ENCODE measurements at regions not wholly inside any gene's neighbourhood (a gene's known extent, or its start where the extent isn't known, plus 50 kb on each side); places are given as distances from the start of the nearest gene placed in this dataset.

DNA sequence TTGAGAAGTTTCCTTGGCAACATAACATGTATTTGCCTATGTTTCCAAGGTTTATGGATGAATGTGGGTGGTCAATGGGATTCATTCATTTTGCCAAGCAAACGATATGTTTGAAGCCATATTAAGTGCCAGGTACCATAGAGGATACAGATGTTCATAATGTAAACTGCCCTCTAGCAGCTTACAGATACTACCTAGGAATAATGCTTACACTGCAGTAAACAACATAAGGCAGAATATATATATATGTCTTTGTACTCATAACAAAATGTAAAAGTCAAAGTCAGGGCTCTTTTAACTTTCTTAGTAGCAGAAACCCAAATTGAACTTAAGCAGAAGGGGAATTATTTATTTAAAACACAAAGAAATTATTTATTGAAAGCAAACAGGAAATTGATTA is 171.6 kb upstream of the TNP1 start:
- DNase-seq (ENCODE audit: extremely low read depth in 1 of 2, low read depth in 1 of 2): no peak

GRCh38 chr2:217030081-217030480 is 170.2 kb upstream of the TNP1 start:
- DNase-seq (ENCODE audit: extremely low read depth in 1 of 2, low read depth in 1 of 2): no peak

- DNase-seq (ENCODE audit: extremely low read depth in 1 of 2, low read depth in 1 of 2): no peak
Measured at GRCh38 chr2:217028128-217028527, 168.3 kb upstream of the TNP1 start.

GRCh38 chr2:217027414-217027813 is 167.6 kb upstream of the TNP1 start:
- no peak for DNase-seq (ENCODE audit: extremely low read depth in 1 of 2, low read depth in 1 of 2)

DNA sequence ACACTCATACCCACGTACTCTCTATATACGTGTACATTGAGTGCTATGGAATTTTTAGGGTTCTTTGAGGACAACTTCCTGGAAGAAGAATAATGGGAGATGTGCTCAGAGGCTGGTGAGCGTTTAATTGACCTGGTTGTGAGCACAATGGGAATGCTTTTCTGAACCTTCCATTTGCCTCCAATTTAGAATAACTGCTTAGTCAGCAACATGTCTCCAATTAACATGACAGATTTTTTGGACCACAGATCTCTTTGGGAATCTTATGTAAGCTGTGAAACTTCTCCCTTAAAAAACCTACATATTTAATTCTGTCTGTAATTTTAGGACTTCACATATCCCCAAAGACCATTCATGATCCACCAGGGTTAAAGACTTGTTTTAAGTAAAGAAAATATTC is 166.7 kb upstream of the TNP1 start:
- no peak for DNase-seq (ENCODE audit: extremely low read depth in 1 of 2, low read depth in 1 of 2)

GRCh38 chr2:217026161-217026560 is 166.3 kb upstream of the TNP1 start:
- no peak for DNase-seq (ENCODE audit: extremely low read depth in 1 of 2, low read depth in 1 of 2)

DNA sequence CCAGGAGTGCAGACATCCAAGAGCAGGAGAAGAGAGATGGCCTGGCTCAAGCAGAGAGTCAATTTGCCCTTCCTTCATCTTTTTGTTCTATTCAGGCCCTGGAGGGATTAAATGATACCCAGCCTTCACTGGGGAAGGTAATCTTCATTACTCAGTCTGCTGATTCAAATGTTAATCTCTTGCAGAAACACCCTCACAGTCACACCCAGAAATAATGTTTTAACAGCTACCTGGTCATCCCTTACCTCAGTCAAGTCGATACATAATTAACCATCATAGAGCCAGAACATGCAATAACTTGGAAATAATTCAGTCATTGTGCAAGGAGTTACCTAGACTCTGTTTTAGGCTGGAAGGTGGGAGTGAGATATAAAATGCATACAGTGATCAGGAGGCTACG is 163.7 kb upstream of the TNP1 start:
- DNase-seq (ENCODE audit: extremely low read depth in 1 of 2, low read depth in 1 of 2): no peak

- no peak for DNase-seq (ENCODE audit: extremely low read depth in 1 of 2, low read depth in 1 of 2)
Measured at GRCh38 chr2:217017456-217018252, 157.8 kb upstream of the TNP1 start.

- DNase-seq (ENCODE audit: extremely low read depth in 1 of 2, low read depth in 1 of 2): no peak
Measured at GRCh38 chr2:217016796-217017419, 157.0 kb upstream of the TNP1 start.

GRCh38 chr2:217014328-217015105 is 154.7 kb upstream of the TNP1 start:
- DNase-seq (ENCODE audit: extremely low read depth in 1 of 2, low read depth in 1 of 2): no peak

DNA sequence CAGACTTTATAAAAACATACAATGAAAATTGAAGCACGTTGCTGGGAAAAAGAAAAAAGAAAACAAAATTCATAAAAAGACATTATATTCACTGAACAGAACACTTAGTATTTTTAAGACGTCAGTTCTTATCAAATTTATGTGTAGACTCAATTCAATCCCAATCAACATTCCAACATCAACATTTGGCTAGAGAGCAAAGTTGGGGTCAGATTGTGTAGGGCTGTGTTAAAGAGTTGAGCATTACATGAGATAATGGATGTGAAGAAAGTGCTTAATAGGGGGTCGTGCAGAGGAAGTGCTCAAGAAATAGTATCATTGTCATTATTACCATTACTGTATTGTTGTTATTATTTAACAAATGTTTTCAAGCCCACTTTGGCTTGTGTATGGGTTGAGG is 154.1 kb upstream of the TNP1 start:
- DNase-seq (ENCODE audit: extremely low read depth in 1 of 2, low read depth in 1 of 2): no peak

DNA sequence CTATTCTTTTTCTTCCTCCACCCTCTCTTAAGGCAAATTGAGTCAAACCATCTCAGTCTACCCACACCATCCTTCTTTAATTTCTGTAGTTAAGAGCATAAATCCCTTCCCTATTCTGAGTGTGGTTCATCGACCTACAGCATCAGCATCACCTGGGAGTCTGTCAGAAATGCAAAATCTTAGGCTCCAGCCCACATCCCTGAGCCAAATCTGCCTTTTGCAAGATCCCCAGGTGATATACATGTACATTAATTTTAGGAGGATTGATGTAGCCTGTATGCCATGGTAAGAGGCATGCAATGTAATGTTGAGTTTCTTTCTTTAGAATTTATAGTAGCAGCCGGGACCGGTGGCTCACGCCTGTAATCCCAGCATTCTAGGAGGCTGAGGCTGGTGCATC is 151.7 kb upstream of the TNP1 start:
- no peak for DNase-seq (ENCODE audit: extremely low read depth in 1 of 2, low read depth in 1 of 2)

DNA sequence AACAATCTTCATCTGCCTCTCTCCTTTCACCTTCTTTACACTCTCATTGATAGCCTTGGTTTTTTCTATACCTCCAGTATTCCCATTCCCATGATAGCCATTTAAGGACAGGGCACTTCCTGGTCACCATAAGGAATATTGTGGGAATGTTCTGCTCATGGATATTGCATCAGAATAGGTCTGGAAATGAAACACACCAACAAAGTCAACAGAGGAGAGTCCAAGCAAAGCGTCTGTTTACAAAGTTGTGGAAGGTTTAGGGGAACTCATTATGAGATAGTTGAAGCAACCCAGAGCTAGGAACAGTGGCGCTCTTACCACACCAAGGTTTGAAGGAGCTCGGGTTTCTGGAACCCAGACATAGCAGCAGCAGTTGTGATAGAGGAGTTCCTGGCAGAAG is 150.3 kb upstream of the TNP1 start:
- no peak for DNase-seq (ENCODE audit: extremely low read depth in 1 of 2, low read depth in 1 of 2)

- no peak for DNase-seq (ENCODE audit: extremely low read depth in 1 of 2, low read depth in 1 of 2)
Measured at GRCh38 chr2:217008794-217009193, 148.9 kb upstream of the TNP1 start.

- DNase-seq (ENCODE audit: extremely low read depth in 1 of 2, low read depth in 1 of 2): no peak
Measured at GRCh38 chr2:217006217-217006616, 146.4 kb upstream of the TNP1 start.

DNA sequence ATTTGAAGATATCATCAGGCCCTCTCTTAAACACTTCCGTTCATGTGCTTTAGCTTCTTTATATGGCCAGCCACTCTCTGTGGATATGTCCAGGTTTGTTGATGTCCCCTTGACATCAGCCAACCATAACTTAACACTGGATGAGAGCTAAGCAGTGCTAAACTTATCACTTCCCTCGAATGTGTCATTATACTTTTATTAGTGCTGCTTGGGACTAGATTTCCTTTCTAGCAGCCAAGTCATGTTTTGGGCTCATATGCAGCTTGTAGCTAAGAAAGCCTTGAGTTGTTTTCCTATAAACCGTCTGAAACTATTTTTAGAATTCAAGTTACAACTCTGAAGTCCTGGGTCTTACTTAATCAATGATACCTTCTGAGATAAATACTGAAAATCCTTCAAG is 144.8 kb upstream of the TNP1 start:
- no peak for DNase-seq (ENCODE audit: extremely low read depth in 1 of 2, low read depth in 1 of 2)

DNA sequence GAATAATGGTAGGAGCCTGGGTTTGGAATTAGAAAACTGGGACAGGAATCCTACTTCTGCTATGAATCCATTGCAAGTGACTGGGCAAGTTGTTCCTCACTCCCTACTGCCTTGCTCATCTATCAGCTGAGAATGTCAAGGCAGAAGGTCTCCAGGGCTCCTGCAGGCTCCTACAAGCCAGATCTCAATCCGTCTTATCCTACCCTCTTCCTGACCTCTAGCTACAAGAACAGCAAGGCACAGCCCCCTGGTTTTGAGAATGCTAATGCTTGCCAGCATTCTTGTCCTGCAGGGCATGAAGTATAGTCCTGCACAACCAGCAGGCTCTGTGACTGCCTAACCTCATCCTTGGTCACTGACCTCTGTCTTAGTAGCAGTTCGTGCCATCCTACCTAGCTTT is 141.9 kb upstream of the TNP1 start:
- DNase-seq (ENCODE audit: extremely low read depth in 1 of 2, low read depth in 1 of 2): no peak

GRCh38 chr2:217000406-217000805 is 140.5 kb upstream of the TNP1 start:
- no peak for DNase-seq (ENCODE audit: extremely low read depth in 1 of 2, low read depth in 1 of 2)

DNA sequence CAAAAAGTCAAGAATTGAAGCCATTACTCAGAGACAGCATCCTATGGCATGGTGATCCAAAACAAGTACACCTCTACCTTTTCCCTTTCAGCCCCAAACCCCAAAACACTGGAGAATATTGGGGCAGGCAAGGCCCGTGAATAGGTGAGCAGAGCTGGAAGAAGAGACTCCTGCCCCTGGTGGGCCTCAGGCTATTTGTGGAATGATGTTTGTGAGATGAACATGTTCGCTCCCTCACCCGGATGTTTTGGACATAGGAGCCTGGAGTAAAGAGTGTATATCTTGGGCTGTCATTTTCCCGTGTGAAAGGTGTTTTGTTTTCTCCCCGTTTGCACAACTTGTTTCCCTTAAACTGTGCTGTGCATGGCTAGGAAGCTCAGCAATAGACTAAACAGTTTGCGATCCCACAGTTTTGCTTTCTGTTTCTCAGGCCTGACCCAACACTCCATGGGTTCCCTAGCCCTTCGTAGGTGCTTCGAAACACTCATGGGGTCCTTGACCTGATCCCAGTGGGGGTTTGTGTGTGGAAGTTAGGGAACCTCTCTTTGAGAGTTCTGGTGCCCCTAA is 136.5 kb upstream of the TNP1 start:
- DNase-seq (ENCODE audit: extremely low read depth in 1 of 2, low read depth in 1 of 2): no peak

- no peak for DNase-seq (ENCODE audit: extremely low read depth in 1 of 2, low read depth in 1 of 2)
Measured at GRCh38 chr2:216994353-216994854, 134.5 kb upstream of the TNP1 start.

DNA sequence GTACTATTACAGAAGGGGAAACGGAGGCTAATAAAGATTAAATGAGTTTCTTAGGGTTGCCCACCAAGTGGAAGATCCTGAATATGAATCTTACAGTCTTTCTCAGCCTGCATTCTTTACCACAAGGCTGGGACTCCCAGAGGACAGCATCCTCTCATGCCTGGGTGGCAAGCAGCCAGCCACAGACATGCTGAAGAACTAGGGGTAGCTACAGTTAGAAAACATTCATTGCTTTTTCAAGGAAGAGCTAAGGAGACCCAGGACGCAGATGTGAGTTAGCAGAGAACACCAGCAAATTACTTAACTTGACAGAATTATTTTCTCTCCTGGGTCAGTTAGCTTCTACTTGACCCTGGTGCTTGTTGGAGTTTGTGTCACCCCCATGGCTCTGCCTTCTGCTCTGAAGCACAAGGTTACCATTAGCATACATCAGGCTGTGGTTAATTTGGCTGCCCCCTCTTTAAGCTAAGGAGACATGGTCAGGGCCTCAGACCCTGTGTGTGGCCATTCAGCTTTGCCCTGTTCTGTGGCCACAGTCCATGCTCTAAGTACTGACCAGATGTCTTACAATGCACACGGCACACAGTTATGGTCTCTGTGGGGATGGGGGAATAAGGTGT is 132.3 kb upstream of the TNP1 start:
- no peak for DNase-seq (ENCODE audit: extremely low read depth in 1 of 2, low read depth in 1 of 2)
